H1 (cell line): ENCODE measurements at regions not wholly inside any gene's neighbourhood (a gene's known extent, or its start where the extent isn't known, plus 50 kb on each side); places are given as distances from the start of the nearest gene placed in this dataset.

Experiments used
- CTCF ChIA-PET: fragments of 300-600 bp; sonication (Branson Sonifier 250); formaldehyde crosslinking; loops from one replicate; lab custom pipeline; 2021; ENCODE audit not compliant: partially characterized antibody; lab: Charles Lee
- POLR2A ChIA-PET: fragments of 300-600 bp; sonication (Branson Sonifier 250); formaldehyde crosslinking; loops from one replicate; lab custom pipeline; 2021; ENCODE audit warnings: inconsistent platforms; ENCODE audit not compliant: partially characterized antibody; lab: Charles Lee
- DNase-seq, 2 experiments: peaks; one replicate each; pipeline versions ENCODE4 v3.0.0 to v3.0.0-alpha.2; 2010 to 2022; ENCODE audit warnings: low spot score in 2 of 2, low read depth in 1 of 2, mixed read lengths in 1 of 2
- FAIRE-seq: peaks from 2 replicates; lab custom pipeline; 2011; peaks lifted over from hg19 to GRCh38; lab: Jason Lieb, UNC
- H2AFZ ChIP-seq: 2 replicates; pipeline ENCODE4 v1.8.1; 2012; ENCODE audit warnings: low read length, inconsistent platforms
- H2AK5ac ChIP-seq: 2 replicates; pipeline ENCODE4 v1.6.1; 2013; ENCODE audit warnings: low read depth, low read length
- H2BK120ac ChIP-seq: replicated peaks from 2 replicates; pipeline ENCODE3; 2013; ENCODE audit warnings: low read depth, low read length, inconsistent platforms
- H2BK12ac ChIP-seq: 2 replicates; pipeline ENCODE4 v1.6.1; 2013; ENCODE audit warnings: low read depth, low read length
- H2BK15ac ChIP-seq: 2 replicates; pipeline ENCODE4 v1.6.1; 2013; ENCODE audit warnings: low read length
- H2BK20ac ChIP-seq: 2 replicates; pipeline ENCODE4 v1.6.1; 2013; ENCODE audit warnings: low read length
- H2BK5ac ChIP-seq: 2 replicates; pipeline ENCODE4 v1.6.1; 2013; ENCODE audit warnings: low read depth, low read length
- H3K14ac ChIP-seq: 2 replicates; pipeline ENCODE4 v1.6.1; 2013; ENCODE audit warnings: inconsistent platforms; ENCODE audit not compliant: insufficient read length
- H3K18ac ChIP-seq: 2 replicates; pipeline ENCODE4 v1.6.1; 2013; ENCODE audit warnings: low read length; ENCODE audit errors: extremely low read depth
- H3K23ac ChIP-seq: 2 replicates; pipeline ENCODE4 v1.6.1; 2013; ENCODE audit warnings: inconsistent platforms; ENCODE audit not compliant: insufficient read length
- H3K23me2 ChIP-seq: 2 replicates; pipeline ENCODE4 v1.6.1; 2013; ENCODE audit warnings: low read depth, low read length
- H3K27ac ChIP-seq: 2 replicates; pipeline ENCODE4 v1.6.1; 2011; ENCODE audit warnings: low read depth, low read length, inconsistent platforms
- H3K27me3 ChIP-seq, 4 experiments: replicated peaks in 1 of 4; 1 replicate in 1 of 4; 2 replicates in 3 of 4; pipeline versions ENCODE4 v1.6.1 to v1.8.1; 2011 to 2013; ENCODE audit warnings: low read length in 3 of 4, mild to moderate bottlenecking in 3 of 4, inconsistent platforms in 2 of 4, mixed read lengths in 2 of 4, moderate library complexity in 1 of 4; ENCODE audit not compliant: control insufficient read depth in 3 of 4, insufficient read depth in 3 of 4; ENCODE audit errors: extremely low read depth in 1 of 4
- H3K36me3 ChIP-seq, 4 experiments: 2 replicates each; pipeline versions ENCODE4 v1.6.1 to v1.8.1; 2011 to 2013; ENCODE audit warnings: mild to moderate bottlenecking in 4 of 4, low read length in 3 of 4, moderate library complexity in 2 of 4, control low read depth in 1 of 4, inconsistent platforms in 1 of 4; ENCODE audit not compliant: insufficient read depth in 4 of 4, control insufficient read depth in 2 of 4
- H3K4ac ChIP-seq: replicated peaks from 2 replicates; pipeline ENCODE3; 2013; ENCODE audit warnings: low read length, low read depth, mixed read lengths, inconsistent platforms; ENCODE audit not compliant: insufficient read length
- H3K4me1 ChIP-seq, 4 experiments: replicated peaks in 1 of 4; 1 replicate in 1 of 4; 2 replicates in 3 of 4; pipeline versions ENCODE4 v1.6.1 to v1.8.1; 2011 to 2013; ENCODE audit warnings: low read length in 3 of 4, inconsistent platforms in 2 of 4, mixed read lengths in 1 of 4; ENCODE audit not compliant: insufficient read depth in 4 of 4, control insufficient read depth in 3 of 4
- H3K4me2 ChIP-seq, 2 experiments: 2 replicates each; pipeline versions ENCODE4 v1.6.1 to v1.8.1; 2011 to 2013; ENCODE audit warnings: low read depth in 2 of 2, low read length in 2 of 2, control low read depth in 1 of 2, inconsistent platforms in 1 of 2, mild to moderate bottlenecking in 1 of 2; ENCODE audit not compliant: insufficient read depth in 1 of 2
- H3K4me3 ChIP-seq, 4 experiments: fragments of 200-600, 300-600 bp in 1 of 4; sonication (generic), shearing (Covaris generic), sonication (Bioruptor Twin) in 1 of 4; 2 replicates each; pipeline versions ENCODE4 v1.5.1 to v1.8.1; 2011 to 2016; ENCODE audit warnings: low read length in 4 of 4, low read depth in 3 of 4, control low read depth in 2 of 4, inconsistent platforms in 2 of 4, mild to moderate bottlenecking in 2 of 4, mixed read lengths in 1 of 4, moderate library complexity in 1 of 4; ENCODE audit not compliant: insufficient read depth in 2 of 4; ENCODE audit errors: extremely low read depth in 1 of 4
- H3K56ac ChIP-seq: replicated peaks from 2 replicates; pipeline ENCODE3; 2013; ENCODE audit warnings: low read depth, mild to moderate bottlenecking, mixed read lengths, low read length, inconsistent platforms; ENCODE audit not compliant: insufficient read length
- H3K79me1 ChIP-seq: 2 replicates; pipeline ENCODE4 v1.6.1; 2013; ENCODE audit warnings: low read depth, low read length, control low read depth
- H3K79me2 ChIP-seq, 2 experiments: 2 replicates each; pipeline versions ENCODE4 v1.6.1 to v1.8.1; 2012 to 2013; ENCODE audit warnings: low read length in 2 of 2, mild to moderate bottlenecking in 2 of 2, inconsistent platforms in 1 of 2; ENCODE audit not compliant: insufficient read depth in 2 of 2, control insufficient read depth in 1 of 2
- H3K9ac ChIP-seq, 4 experiments: replicated peaks in 1 of 4; 1 replicate in 1 of 4; 2 replicates in 3 of 4; pipeline versions ENCODE4 v1.6.1 to v1.8.1; 2011 to 2013; ENCODE audit warnings: low read depth in 3 of 4, low read length in 3 of 4, control low read depth in 2 of 4, mild to moderate bottlenecking in 2 of 4, moderate library complexity in 2 of 4, inconsistent platforms in 1 of 4; ENCODE audit errors: extremely low read depth in 1 of 4
- H3K9me3 ChIP-seq, 2 experiments: 2 replicates each; pipeline versions ENCODE4 v1.6.1 to v1.8.1; 2012 to 2013; ENCODE audit warnings: mild to moderate bottlenecking in 2 of 2, moderate library complexity in 2 of 2, control low read depth in 1 of 2, inconsistent platforms in 1 of 2, low read depth in 1 of 2, low read length in 1 of 2, mixed read lengths in 1 of 2; ENCODE audit not compliant: insufficient read depth in 2 of 2
- H4K20me1 ChIP-seq, 2 experiments: replicated peaks in 1 of 2; 2 replicates each; pipeline versions ENCODE3 to v1.8.1; 2011 to 2013; ENCODE audit warnings: inconsistent platforms in 2 of 2, low read length in 2 of 2, mild to moderate bottlenecking in 1 of 2; ENCODE audit not compliant: insufficient read depth in 2 of 2, control insufficient read depth in 1 of 2
- H4K5ac ChIP-seq: 2 replicates; pipeline ENCODE4 v1.6.1; 2013; ENCODE audit warnings: low read length, low read depth, mixed read lengths, inconsistent platforms; ENCODE audit not compliant: insufficient read length
- H4K8ac ChIP-seq: 2 replicates; pipeline ENCODE4 v1.8.0; 2013; ENCODE audit warnings: mild to moderate bottlenecking, moderate library complexity, low read length, inconsistent platforms; ENCODE audit not compliant: insufficient read depth; ENCODE audit errors: extremely low read depth
- H4K91ac ChIP-seq: replicated peaks from 2 replicates; pipeline ENCODE3; 2013; ENCODE audit warnings: low read length, mixed read lengths, inconsistent platforms; ENCODE audit not compliant: insufficient read length
- RXRA ChIP-seq: IDR thresholded peaks from 2 replicates; pipeline ENCODE4 v1.6.1; 2011; ENCODE audit warnings: low read depth, mild to moderate bottlenecking, low read length, moderate library complexity; ENCODE audit not compliant: insufficient read depth
- SIRT6 ChIP-seq: IDR thresholded peaks from one replicate; pipeline ENCODE4 v1.7.1; 2012; ENCODE audit warnings: low read length, inconsistent platforms
- WGBS, 2 experiments: shearing (Covaris generic) in 1 of 2; methylation state at CpG; one replicate each; pipeline versions ENCODE4 v1.1.6 to v1.1.7; 2013 to 2015; ENCODE audit warnings: low lambda C conversion rate in 2 of 2, mixed read lengths in 2 of 2, inconsistent platforms in 1 of 2, low coverage in 1 of 2, missing lambda C conversion rate in 1 of 2; ENCODE audit not compliant: insufficient replicate concordance in 2 of 2, insufficient coverage in 1 of 2, insufficient read length in 1 of 2; ENCODE audit errors: extremely low coverage in 1 of 2, missing lambda C conversion rate in 1 of 2; 5-methylcytosine and 5-hydroxymethylcytosine counted together

DNA sequence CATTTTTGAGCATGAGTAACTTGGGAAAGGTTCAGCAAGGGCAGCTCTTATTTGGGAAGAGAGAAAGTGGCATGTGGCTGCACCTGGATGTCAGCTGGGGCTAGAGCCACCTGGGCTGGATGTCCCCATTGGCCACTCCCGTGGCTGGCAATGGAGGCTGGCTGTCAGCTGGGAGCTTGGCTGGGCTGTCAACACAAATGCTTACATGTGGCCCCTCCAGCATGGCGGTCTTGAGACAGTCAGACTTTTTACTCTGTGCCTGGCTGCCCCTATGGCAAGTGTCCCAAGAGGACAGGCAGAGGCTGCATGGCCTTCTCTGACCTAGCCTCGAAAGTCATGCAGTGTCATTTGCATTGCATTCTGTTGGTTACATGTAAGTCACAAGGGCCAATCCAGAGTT lies 99.6 kb downstream of the FAM53A start:
- no peak overlapping the region for H3K9ac ChIP-seq
- WGBS, 2 experiments, result 48% methylated on average over 3 of the region's 3 CpGs; no CpG with 5 or more reads in 1 of the 2 experiments
- no peak overlapping the region for H4K5ac ChIP-seq
- H3K36me3 ChIP-seq, result no peaks in the 10 kb centered on the region
- ChIA-PET POLR2A (no interaction called here), CTCF (interaction anchor here (0.7 to 1.6 kb wide), 4 partner anchors 22 to 228 kb away, joined by 3 to 4 read pairs (median 3); no protein-coding TSS in a partner anchor)
- no peak overlapping the region for H3K23ac ChIP-seq
- H2BK12ac ChIP-seq, result no peak overlapping the region
- no peaks in the 10 kb centered on the region for H3K79me2 ChIP-seq
- no peak overlapping the region for H3K27ac ChIP-seq
- DNase-seq (no peak), FAIRE-seq (no peak)
- no peaks in the 10 kb centered on the region for H4K20me1 ChIP-seq
- no peaks in the 10 kb centered on the region; a peak in 1 of 7 replicates for H3K4me1 ChIP-seq
- no peak overlapping the region for H3K18ac ChIP-seq
- H3K9me3 ChIP-seq, result peaks cover 0 to 6% of the 10 kb centered on the region in 2 experiments; a peak in 1 of 4 replicates
- H2BK15ac ChIP-seq, result no peak overlapping the region
- H3K56ac ChIP-seq, result no peak overlapping the region
- no peak overlapping the region for H2BK5ac ChIP-seq
- H3K27me3 ChIP-seq, result no peaks in the 10 kb centered on the region; a peak in 1 of 7 replicates
- peaks cover 1% of the 10 kb centered on the region; the same call in 1 of the 2 replicates for H3K23me2 ChIP-seq
- no peak overlapping the region for H3K4me2 ChIP-seq
- H3K4me3 ChIP-seq, result no peak overlapping the region
- no peak overlapping the region for H2AK5ac ChIP-seq
- no peak overlapping the region for H2AFZ ChIP-seq
- H3K14ac ChIP-seq, result no peak overlapping the region
- no peaks in the 10 kb centered on the region for H3K79me1 ChIP-seq
- H4K91ac ChIP-seq, result no peak overlapping the region
- no peak overlapping the region for H2BK20ac ChIP-seq
- no peak overlapping the region for H4K8ac ChIP-seq
- H2BK120ac ChIP-seq, result no peak overlapping the region
- no peak overlapping the region for H3K4ac ChIP-seq
- no peak for TF ChIP-seq RXRA
- no peak for TF ChIP-seq SIRT6
